ENCODE measurements at regions not wholly inside any gene's neighbourhood (a gene's known extent, or its start where the extent isn't known, plus 50 kb on each side); places are given as distances from the start of the nearest gene placed in this dataset.
"Not testable (repeated sequence)": the region's sequence is repeated elsewhere in the genome, so short reads cannot be mapped to it uniquely, and the experiment has no call there.

DNA sequence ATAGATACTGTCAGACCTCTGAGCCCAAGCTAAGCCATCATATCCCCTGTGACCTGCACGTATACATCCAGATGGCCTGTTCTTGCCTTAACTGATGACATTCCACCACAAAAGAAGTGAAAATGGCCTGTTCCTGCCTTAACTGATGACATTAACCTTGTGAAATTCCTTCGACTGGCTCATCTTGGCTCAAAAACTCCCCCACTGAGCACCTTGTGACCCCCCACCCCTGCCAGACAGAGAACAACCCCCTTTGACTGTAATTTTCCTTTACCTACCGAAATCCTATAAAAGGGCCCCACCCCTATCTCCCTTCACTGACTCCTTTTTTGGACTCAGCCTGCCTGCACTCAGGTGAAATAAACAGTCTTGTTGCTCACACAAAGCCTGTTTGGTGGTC is 1114.2 kb downstream of the STIM2 start:
- not testable (repeated sequence) for H3K79me2 ChIP-seq (replicated peaks; ENCODE audit: insufficient read depth); H2AFZ ChIP-seq; ATAC-seq; H3F3A ChIP-seq (replicated peaks; ENCODE audit: low read depth); DNase-seq (ENCODE audit: low spot score); H3K27me3 Mint-ChIP-seq (ENCODE audit: insufficient read depth, low read depth, poor library complexity); H3K36me3 ChIP-seq (ENCODE audit: insufficient read depth); H4K20me1 ChIP-seq (replicated peaks; ENCODE audit: insufficient read depth); H3K36me3 Mint-ChIP-seq (ENCODE audit: low read depth); H3K27ac Mint-ChIP-seq; H3K27ac ChIP-seq (ENCODE audit: low read depth); H3K4me1 ChIP-seq (ENCODE audit: insufficient read depth); H3K4me3 Mint-ChIP-seq; H3K4me2 ChIP-seq; H3K27me3 ChIP-seq (ENCODE audit: insufficient read depth); H3K4me3 ChIP-seq
- peaks cover 12% of the 10 kb centered on the region; the same call in 1 of the 2 replicates for H3K9me2 ChIP-seq (ENCODE audit: insufficient read depth)
- H3K4me1 Mint-ChIP-seq = peaks cover 11% of the 10 kb centered on the region
- peaks cover 16% of the 10 kb centered on the region for H3K9me3 Mint-ChIP-seq

DNA sequence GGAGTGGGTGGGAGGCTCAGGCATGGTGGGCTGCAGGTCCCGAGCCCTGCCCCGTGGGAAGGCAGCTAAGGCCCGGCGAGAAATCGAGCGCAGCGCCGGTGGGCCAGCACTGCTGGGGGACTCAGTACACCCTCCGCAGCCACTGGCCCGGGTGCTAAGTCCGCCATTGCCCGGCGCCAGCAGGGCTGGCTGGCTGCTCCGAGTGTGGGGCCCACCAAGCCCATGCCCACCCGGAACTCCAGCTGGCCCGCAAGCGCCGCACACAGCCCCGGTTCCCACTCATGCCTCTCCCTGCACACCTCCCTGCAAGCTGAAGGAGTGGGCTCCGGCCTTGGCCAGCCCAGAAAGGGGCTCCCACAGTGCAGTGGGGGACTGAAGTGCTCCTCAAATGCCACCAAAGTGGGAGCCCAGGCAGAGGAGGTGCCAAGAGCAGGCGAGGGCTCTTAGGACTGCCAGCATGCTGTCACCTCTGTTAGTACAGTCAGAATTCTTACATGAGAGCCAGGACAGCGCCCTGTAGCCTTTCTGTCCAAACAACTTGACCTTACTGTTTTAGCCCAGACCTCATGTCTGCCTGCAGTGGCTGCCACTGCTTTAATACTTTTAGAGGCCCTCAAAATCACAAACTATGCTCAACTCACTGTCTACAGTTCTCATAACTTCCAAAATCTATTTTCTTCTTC is 1117.9 kb downstream of the STIM2 start:
- not testable (repeated sequence) for H3K79me2 ChIP-seq (replicated peaks; ENCODE audit: insufficient read depth); H3K4me3 Mint-ChIP-seq; H3K9me2 ChIP-seq (ENCODE audit: insufficient read depth); H2AFZ ChIP-seq; H3K4me1 ChIP-seq (ENCODE audit: insufficient read depth); H3K36me3 ChIP-seq (ENCODE audit: insufficient read depth); H4K20me1 ChIP-seq (replicated peaks; ENCODE audit: insufficient read depth); H3K4me2 ChIP-seq; H3K36me3 Mint-ChIP-seq (ENCODE audit: low read depth); H3K27ac ChIP-seq (ENCODE audit: low read depth); H3K27me3 Mint-ChIP-seq (ENCODE audit: insufficient read depth, low read depth, poor library complexity); ATAC-seq; H3K27me3 ChIP-seq (ENCODE audit: insufficient read depth); H3K4me1 Mint-ChIP-seq; H3K27ac Mint-ChIP-seq; H3F3A ChIP-seq (replicated peaks; ENCODE audit: low read depth); DNase-seq (ENCODE audit: low spot score); H3K4me3 ChIP-seq
- H3K9me3 Mint-ChIP-seq = peaks cover 16% of the 10 kb centered on the region

DNA sequence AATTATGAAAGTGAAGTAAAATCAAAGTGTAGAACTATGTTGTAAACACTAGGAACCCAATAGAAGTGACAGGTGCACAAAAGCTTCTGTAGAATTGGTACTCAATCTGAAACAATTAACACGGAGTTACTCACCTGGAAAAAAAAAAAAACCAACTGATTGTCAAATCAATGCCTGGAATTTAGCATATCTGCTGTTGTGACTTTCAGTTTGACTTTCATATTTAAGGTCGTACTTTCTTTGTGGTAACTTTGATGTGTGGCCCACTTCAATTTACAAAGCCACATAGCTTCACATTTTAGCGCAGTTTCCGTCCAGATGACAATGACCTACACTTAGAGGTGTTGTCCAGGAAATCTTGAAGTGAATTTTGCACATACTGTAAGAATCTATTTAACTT is 1124.9 kb downstream of the STIM2 start:
- H2AFZ ChIP-seq = no peak overlapping the region
- Mint-ChIP-seq H3K4me1 (peaks cover 4% of the 10 kb centered on the region; the same call in 2 of the 3 replicates), H3K9me3 (no peaks in the 10 kb centered on the region), H3K4me3 (no peak overlapping the region), H3K27ac (no peak overlapping the region), H3K36me3 (ENCODE audit: low read depth) (no peaks in the 10 kb centered on the region), H3K27me3 (ENCODE audit: insufficient read depth, low read depth, poor library complexity) (peaks cover 2% of the 10 kb centered on the region)
- H4K20me1 ChIP-seq (replicated peaks; ENCODE audit: insufficient read depth) = no peaks in the 10 kb centered on the region
- no peaks in the 10 kb centered on the region for H3K36me3 ChIP-seq (ENCODE audit: insufficient read depth)
- H3K9me2 ChIP-seq (ENCODE audit: insufficient read depth) = no peaks in the 10 kb centered on the region
- H3K4me1 ChIP-seq (ENCODE audit: insufficient read depth) = no peaks in the 10 kb centered on the region
- H3K4me2 ChIP-seq = no peak overlapping the region
- DNase-seq (ENCODE audit: low spot score) = no peak
- no peak overlapping the region for H3K4me3 ChIP-seq
- TF ChIP-seq, protein P1, sequence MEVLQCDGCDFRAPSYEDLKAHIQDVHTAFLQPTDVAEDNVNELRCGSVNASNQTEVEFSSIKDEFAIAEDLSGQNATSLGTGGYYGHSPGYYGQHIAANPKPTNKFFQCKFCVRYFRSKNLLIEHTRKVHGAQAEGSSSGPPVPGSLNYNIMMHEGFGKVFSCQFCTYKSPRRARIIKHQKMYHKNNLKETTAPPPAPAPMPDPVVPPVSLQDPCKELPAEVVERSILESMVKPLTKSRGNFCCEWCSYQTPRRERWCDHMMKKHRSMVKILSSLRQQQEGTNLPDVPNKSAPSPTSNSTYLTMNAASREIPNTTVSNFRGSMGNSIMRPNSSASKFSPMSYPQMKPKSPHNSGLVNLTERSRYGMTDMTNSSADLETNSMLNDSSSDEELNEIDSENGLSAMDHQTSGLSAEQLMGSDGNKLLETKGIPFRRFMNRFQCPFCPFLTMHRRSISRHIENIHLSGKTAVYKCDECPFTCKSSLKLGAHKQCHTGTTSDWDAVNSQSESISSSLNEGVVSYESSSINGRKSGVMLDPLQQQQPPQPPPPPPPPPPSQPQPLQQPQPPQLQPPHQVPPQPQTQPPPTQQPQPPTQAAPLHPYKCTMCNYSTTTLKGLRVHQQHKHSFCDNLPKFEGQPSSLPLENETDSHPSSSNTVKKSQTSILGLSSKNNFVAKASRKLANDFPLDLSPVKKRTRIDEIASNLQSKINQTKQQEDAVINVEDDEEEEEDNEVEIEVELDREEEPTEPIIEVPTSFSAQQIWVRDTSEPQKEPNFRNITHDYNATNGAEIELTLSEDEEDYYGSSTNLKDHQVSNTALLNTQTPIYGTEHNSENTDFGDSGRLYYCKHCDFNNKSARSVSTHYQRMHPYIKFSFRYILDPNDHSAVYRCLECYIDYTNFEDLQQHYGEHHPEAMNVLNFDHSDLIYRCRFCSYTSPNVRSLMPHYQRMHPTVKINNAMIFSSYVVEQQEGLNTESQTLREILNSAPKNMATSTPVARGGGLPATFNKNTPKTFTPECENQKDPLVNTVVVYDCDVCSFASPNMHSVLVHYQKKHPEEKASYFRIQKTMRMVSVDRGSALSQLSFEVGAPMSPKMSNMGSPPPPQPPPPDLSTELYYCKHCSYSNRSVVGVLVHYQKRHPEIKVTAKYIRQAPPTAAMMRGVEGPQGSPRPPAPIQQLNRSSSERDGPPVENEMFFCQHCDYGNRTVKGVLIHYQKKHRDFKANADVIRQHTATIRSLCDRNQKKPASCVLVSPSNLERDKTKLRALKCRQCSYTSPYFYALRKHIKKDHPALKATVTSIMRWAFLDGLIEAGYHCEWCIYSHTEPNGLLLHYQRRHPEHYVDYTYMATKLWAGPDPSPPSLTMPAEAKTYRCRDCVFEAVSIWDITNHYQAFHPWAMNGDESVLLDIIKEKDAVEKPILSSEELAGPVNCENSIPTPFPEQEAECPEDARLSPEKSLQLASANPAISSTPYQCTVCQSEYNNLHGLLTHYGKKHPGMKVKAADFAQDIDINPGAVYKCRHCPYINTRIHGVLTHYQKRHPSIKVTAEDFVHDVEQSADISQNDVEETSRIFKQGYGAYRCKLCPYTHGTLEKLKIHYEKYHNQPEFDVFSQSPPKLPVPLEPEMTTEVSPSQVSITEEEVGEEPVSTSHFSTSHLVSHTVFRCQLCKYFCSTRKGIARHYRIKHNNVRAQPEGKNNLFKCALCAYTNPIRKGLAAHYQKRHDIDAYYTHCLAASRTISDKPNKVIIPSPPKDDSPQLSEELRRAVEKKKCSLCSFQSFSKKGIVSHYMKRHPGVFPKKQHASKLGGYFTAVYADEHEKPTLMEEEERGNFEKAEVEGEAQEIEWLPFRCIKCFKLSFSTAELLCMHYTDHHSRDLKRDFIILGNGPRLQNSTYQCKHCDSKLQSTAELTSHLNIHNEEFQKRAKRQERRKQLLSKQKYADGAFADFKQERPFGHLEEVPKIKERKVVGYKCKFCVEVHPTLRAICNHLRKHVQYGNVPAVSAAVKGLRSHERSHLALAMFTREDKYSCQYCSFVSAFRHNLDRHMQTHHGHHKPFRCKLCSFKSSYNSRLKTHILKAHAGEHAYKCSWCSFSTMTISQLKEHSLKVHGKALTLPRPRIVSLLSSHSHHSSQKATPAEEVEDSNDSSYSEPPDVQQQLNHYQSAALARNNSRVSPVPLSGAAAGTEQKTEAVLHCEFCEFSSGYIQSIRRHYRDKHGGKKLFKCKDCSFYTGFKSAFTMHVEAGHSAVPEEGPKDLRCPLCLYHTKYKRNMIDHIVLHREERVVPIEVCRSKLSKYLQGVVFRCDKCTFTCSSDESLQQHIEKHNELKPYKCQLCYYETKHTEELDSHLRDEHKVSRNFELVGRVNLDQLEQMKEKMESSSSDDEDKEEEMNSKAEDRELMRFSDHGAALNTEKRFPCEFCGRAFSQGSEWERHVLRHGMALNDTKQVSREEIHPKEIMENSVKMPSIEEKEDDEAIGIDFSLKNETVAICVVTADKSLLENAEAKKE (CRISPR knock-in tag; IDR thresholded peaks at IDR 0.05) = no peak
- TF ChIP-seq CREB1 (CRISPR knock-in tag; IDR thresholded peaks at IDR 0.05; ENCODE audit: low read depth) = no peak
- no peak for TF ChIP-seq EZH2 (IDR thresholded peaks at IDR 0.05; ENCODE audit: low read depth, unreplicated experiment)
- no peak for TF ChIP-seq ZNF114 (CRISPR knock-in tag; IDR thresholded peaks at IDR 0.05)
- TF ChIP-seq NANOG (IDR thresholded peaks at IDR 0.05; ENCODE audit: borderline replicate concordance) = no peak
- no peak for TF ChIP-seq STAT1 (IDR thresholded peaks at IDR 0.05; ENCODE audit: unreplicated experiment)
- TF ChIP-seq, protein P2, sequence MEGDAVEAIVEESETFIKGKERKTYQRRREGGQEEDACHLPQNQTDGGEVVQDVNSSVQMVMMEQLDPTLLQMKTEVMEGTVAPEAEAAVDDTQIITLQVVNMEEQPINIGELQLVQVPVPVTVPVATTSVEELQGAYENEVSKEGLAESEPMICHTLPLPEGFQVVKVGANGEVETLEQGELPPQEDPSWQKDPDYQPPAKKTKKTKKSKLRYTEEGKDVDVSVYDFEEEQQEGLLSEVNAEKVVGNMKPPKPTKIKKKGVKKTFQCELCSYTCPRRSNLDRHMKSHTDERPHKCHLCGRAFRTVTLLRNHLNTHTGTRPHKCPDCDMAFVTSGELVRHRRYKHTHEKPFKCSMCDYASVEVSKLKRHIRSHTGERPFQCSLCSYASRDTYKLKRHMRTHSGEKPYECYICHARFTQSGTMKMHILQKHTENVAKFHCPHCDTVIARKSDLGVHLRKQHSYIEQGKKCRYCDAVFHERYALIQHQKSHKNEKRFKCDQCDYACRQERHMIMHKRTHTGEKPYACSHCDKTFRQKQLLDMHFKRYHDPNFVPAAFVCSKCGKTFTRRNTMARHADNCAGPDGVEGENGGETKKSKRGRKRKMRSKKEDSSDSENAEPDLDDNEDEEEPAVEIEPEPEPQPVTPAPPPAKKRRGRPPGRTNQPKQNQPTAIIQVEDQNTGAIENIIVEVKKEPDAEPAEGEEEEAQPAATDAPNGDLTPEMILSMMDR (conservative IDR thresholded peaks at IDR 0.05; ENCODE audit: low read depth in 2 of 2) = no peak
- TF ChIP-seq ZNF331 (CRISPR knock-in tag; IDR thresholded peaks at IDR 0.05; ENCODE audit: low read depth) = no peak
- H3K27ac ChIP-seq (ENCODE audit: low read depth) = no peak overlapping the region
- H3F3A ChIP-seq (replicated peaks; ENCODE audit: low read depth) = no peaks in the 10 kb centered on the region
- no peaks in the 10 kb centered on the region for H3K79me2 ChIP-seq (replicated peaks; ENCODE audit: insufficient read depth)
- ATAC-seq = no peak
- H3K27me3 ChIP-seq (ENCODE audit: insufficient read depth) = no peaks in the 10 kb centered on the region
